GM10266 (cell line): ENCODE measurements at regions not wholly inside any gene's neighbourhood (a gene's known extent, or its start where the extent isn't known, plus 50 kb on each side); places are given as distances from the start of the nearest gene placed in this dataset.

ENCODE experiments used
- DNase-seq: peaks from one replicate; pipeline ENCODE4 v3.0.0; 2012; ENCODE audit errors: extremely low spot score
- CTCF ChIP-seq: IDR thresholded peaks from 2 replicates; pipeline ENCODE4 v1.5.1; 2012; ENCODE audit warnings: mild to moderate bottlenecking, low read depth; ENCODE audit not compliant: control insufficient read depth, insufficient read depth; ENCODE audit errors: missing control alignments

- no peak for TF ChIP-seq CTCF
- DNase-seq = no peak
Observed at GRCh38 chr2:204431529-204431928, 113.7 kb upstream of the PARD3B start.

GRCh38 chr2:204432196-204432595, 113.1 kb upstream of the PARD3B start:
- no peak for TF ChIP-seq CTCF
- DNase-seq = no peak

GRCh38 chr2:204434660-204435462, 110.4 kb upstream of the PARD3B start:
- no peak for DNase-seq
- TF ChIP-seq CTCF = no peak

GRCh38 chr2:204436230-204436629, 109.0 kb upstream of the PARD3B start:
- DNase-seq = no peak
- TF ChIP-seq CTCF = no peak

- no peak for TF ChIP-seq CTCF
- DNase-seq = no peak
Observed at GRCh38 chr2:204437408-204437807, 107.9 kb upstream of the PARD3B start.

GRCh38 chr2:204437815-204438756, 107.2 kb upstream of the PARD3B start:
- TF ChIP-seq CTCF = no peak
- no peak for DNase-seq
